Kidney glomerular epithelial cell (primary cell): ENCODE measurements at regions not wholly inside any gene's neighbourhood (a gene's known extent, or its start where the extent isn't known, plus 50 kb on each side); places are given as distances from the start of the nearest gene placed in this dataset.
"Not testable (repeated sequence)": the region's sequence is repeated elsewhere in the genome, so short reads cannot be mapped to it uniquely, and the experiment has no call there.

ENCODE experiments used
- DNase-seq: peaks from one replicate; lab custom pipeline; 2025; lab: John Stamatoyannopoulos, UW

GRCh38 chr15:23924686-23925085 is 237.6 kb upstream of the NDN start:
- no peak for DNase-seq

- DNase-seq = no peak
Measured at GRCh38 chr15:23954931-23955330, 267.8 kb upstream of the NDN start.

- no peak for DNase-seq
Measured at GRCh38 chr15:23983500-23984259, 296.6 kb upstream of the NDN start.

GRCh38 chr15:23994273-23994672 is 307.2 kb upstream of the NDN start:
- DNase-seq = no peak

GRCh38 chr15:23998056-23998455 is 311.0 kb upstream of the NDN start:
- DNase-seq = no peak

GRCh38 chr15:24008476-24008875 is 321.4 kb upstream of the NDN start:
- DNase-seq = no peak

- no peak for DNase-seq
Measured at GRCh38 chr15:24017470-24017869, 330.4 kb upstream of the NDN start.

- no peak for DNase-seq
Measured at GRCh38 chr15:24039683-24040082, 352.6 kb upstream of the NDN start.

GRCh38 chr15:24054547-24055245 is 367.6 kb upstream of the NDN start:
- no peak for DNase-seq

- no peak for DNase-seq
Measured at GRCh38 chr15:24067733-24068501, 380.8 kb upstream of the NDN start.

GRCh38 chr15:24075420-24076089 is 388.4 kb upstream of the NDN start:
- DNase-seq = no peak

GRCh38 chr15:24076090-24076784 is 389.1 kb upstream of the NDN start:
- DNase-seq = no peak

- no peak for DNase-seq
Measured at GRCh38 chr15:24078310-24079029, 391.4 kb upstream of the NDN start.

- DNase-seq = not testable (repeated sequence)
Measured at GRCh38 chr15:24088941-24089340, 401.8 kb upstream of the NDN start.

- not testable (repeated sequence) for DNase-seq
Measured at GRCh38 chr15:24101503-24101902, 414.4 kb upstream of the NDN start.

- not testable (repeated sequence) for DNase-seq
Measured at GRCh38 chr15:24107524-24107923, 420.4 kb upstream of the NDN start.

- DNase-seq = not testable (repeated sequence)
Measured at GRCh38 chr15:24107948-24108347, 420.8 kb upstream of the NDN start.

- not testable (repeated sequence) for DNase-seq
Measured at GRCh38 chr15:24108349-24108748, 421.2 kb upstream of the NDN start.

GRCh38 chr15:24139622-24140021 is 452.5 kb upstream of the NDN start:
- not testable (repeated sequence) for DNase-seq

GRCh38 chr15:24145070-24145469 is 458.0 kb upstream of the NDN start:
- DNase-seq = not testable (repeated sequence)

- no peak for DNase-seq
Measured at GRCh38 chr15:24146251-24146650, 459.1 kb upstream of the NDN start.
